ENCODE measurements at regions not wholly inside any gene's neighbourhood (a gene's known extent, or its start where the extent isn't known, plus 50 kb on each side); places are given as distances from the start of the nearest gene placed in this dataset.
"Not testable (repeated sequence)": the region's sequence is repeated elsewhere in the genome, so short reads cannot be mapped to it uniquely, and the experiment has no call there.

- DNase-seq = no peak
Measured at GRCh38 chr7:13240349-13240748, 552.9 kb downstream of the ARL4A start.

GRCh38 chr7:13241416-13241815 lies 554.0 kb downstream of the ARL4A start:
- no peak for DNase-seq

- no peak for DNase-seq
Measured at GRCh38 chr7:13257661-13258060, 570.2 kb downstream of the ARL4A start.

GRCh38 chr7:13258386-13258785 lies 571.0 kb downstream of the ARL4A start:
- DNase-seq = no peak

GRCh38 chr7:13259930-13260329 lies 572.5 kb downstream of the ARL4A start:
- DNase-seq = no peak

GRCh38 chr7:13262929-13263530 lies 575.6 kb downstream of the ARL4A start:
- DNase-seq = peak; percentile 55

GRCh38 chr7:13265271-13265670 lies 577.8 kb downstream of the ARL4A start:
- no peak for DNase-seq

- DNase-seq = not testable (repeated sequence)
Measured at GRCh38 chr7:13274205-13274604, 586.8 kb downstream of the ARL4A start.

GRCh38 chr7:13276977-13277376 lies 589.5 kb downstream of the ARL4A start:
- no peak for DNase-seq

GRCh38 chr7:13278020-13278419 lies 590.6 kb downstream of the ARL4A start:
- DNase-seq = no peak

- peak; percentile 57 for DNase-seq
Measured at GRCh38 chr7:13279854-13280435, 592.5 kb downstream of the ARL4A start.

GRCh38 chr7:13282377-13282980 lies 595.0 kb downstream of the ARL4A start:
- peak; percentile 11 for DNase-seq

- no peak for DNase-seq
Measured at GRCh38 chr7:13286916-13287315, 599.5 kb downstream of the ARL4A start.

- DNase-seq = no peak
Measured at GRCh38 chr7:13288516-13288915, 601.1 kb downstream of the ARL4A start.

GRCh38 chr7:13290975-13291374 lies 603.5 kb downstream of the ARL4A start:
- peak; percentile 2 for DNase-seq

GRCh38 chr7:13293264-13294002 lies 606.0 kb downstream of the ARL4A start:
- DNase-seq = no peak

- DNase-seq = no peak
Measured at GRCh38 chr7:13307040-13307439, 619.6 kb downstream of the ARL4A start.

- no peak for DNase-seq
Measured at GRCh38 chr7:13308423-13308822, 621.0 kb downstream of the ARL4A start.

- no peak for DNase-seq
Measured at GRCh38 chr7:13309535-13309934, 622.1 kb downstream of the ARL4A start.

- no peak for DNase-seq
Measured at GRCh38 chr7:13312307-13312706, 624.9 kb downstream of the ARL4A start.

- DNase-seq = no peak
Measured at GRCh38 chr7:13320333-13320732, 632.9 kb downstream of the ARL4A start.

- DNase-seq = no peak
Measured at GRCh38 chr7:13321316-13321715, 633.9 kb downstream of the ARL4A start.

- DNase-seq = no peak
Measured at GRCh38 chr7:13322126-13322525, 634.7 kb downstream of the ARL4A start.

GRCh38 chr7:13327669-13328068 lies 640.2 kb downstream of the ARL4A start:
- no peak for DNase-seq

Data from suppressor macrophage treated with lipopolysaccharide for 4 hours (primary cell).